Peyer's patch (tissue), 4 donors: ENCODE measurements at regions not wholly inside any gene's neighbourhood (a gene's known extent, or its start where the extent isn't known, plus 50 kb on each side); places are given as distances from the start of the nearest gene placed in this dataset.
"Not testable (repeated sequence)": the region's sequence is repeated elsewhere in the genome, so short reads cannot be mapped to it uniquely, and the experiment has no call there.

Experiments
- DNase-seq, 3 donors: peaks; one replicate each; pipeline ENCODE4 v3.0.0-alpha.2; 2017 to 2019
- H3K27ac ChIP-seq, 4 donors: fragments of 200-600 bp; sonication (generic); one replicate each; pipeline ENCODE4 v1.5.1; 2016 to 2019
- H3K27me3 ChIP-seq, 2 donors: fragments of 200-600 bp; sonication (generic); one replicate each; pipeline ENCODE4 v1.5.1; 2019
- H3K36me3 ChIP-seq, 3 donors: fragments of 200-600 bp; sonication (generic); one replicate each; pipeline ENCODE4 v1.5.1; 2016 to 2019
- H3K4me1 ChIP-seq, 4 donors: fragments of 200-600 bp; sonication (generic); one replicate each; pipeline ENCODE4 v1.5.1; 2016 to 2019
- H3K4me3 ChIP-seq, 4 donors: fragments of 200-600 bp; sonication (generic); 1 replicate in 3 of 4; 2 replicates in 1 of 4; pipeline ENCODE4 v1.5.1; 2016 to 2019; ENCODE audit warnings: mild to moderate bottlenecking in 1 of 4
- H3K9me3 ChIP-seq, 4 donors: fragments of 200-600 bp; sonication (generic); one replicate each; pipeline ENCODE4 v1.5.1; 2016 to 2019; ENCODE audit warnings: mild to moderate bottlenecking in 1 of 4
- CTCF ChIP-seq, 6 experiments: fragments of 450-650 bp in 4 of 6; fragments of 200-600 bp in 2 of 6; sonication (generic) in 1 of 6; IDR thresholded peaks; one replicate each; pipeline ENCODE4 v1.5.1; 2017 to 2019; ENCODE audit warnings: antibody characterized with exemption in 6 of 6, mild to moderate bottlenecking in 3 of 6, moderate library complexity in 1 of 6
- POLR2A ChIP-seq, 2 donors: fragments of 450-650 bp; IDR thresholded peaks; one replicate each; pipeline ENCODE4 v1.5.1; 2017; ENCODE audit warnings: antibody characterized with exemption in 2 of 2, mild to moderate bottlenecking in 2 of 2, moderate library complexity in 2 of 2

- no peaks in the 10 kb centered on the region for H3K27me3 ChIP-seq
- no peaks in the 10 kb centered on the region for H3K4me1 ChIP-seq
- no peak overlapping the region for H3K27ac ChIP-seq
- no peak for DNase-seq
- H3K36me3 ChIP-seq: no peaks in the 10 kb centered on the region
- H3K4me3 ChIP-seq: no peak overlapping the region
- no peaks in the 10 kb centered on the region for H3K9me3 ChIP-seq
- TF ChIP-seq CTCF (IDR thresholded peaks at IDR 0.05): no peak
- TF ChIP-seq POLR2A (IDR thresholded peaks at IDR 0.05): no peak
These were observed 158.1 kb upstream of the RFLNA start for GRCh38 chr12:124136796-124137195.

- Histone ChIP-seq H3K9me3 (no peaks in the 10 kb centered on the region), H3K4me1 (no peaks in the 10 kb centered on the region), H3K27ac (no peak overlapping the region), H3K36me3 (no peaks in the 10 kb centered on the region), H3K27me3 (no peaks in the 10 kb centered on the region), H3K4me3 (no peak overlapping the region)
- no peak for DNase-seq
- no peak for TF ChIP-seq POLR2A (IDR thresholded peaks at IDR 0.05)
- TF ChIP-seq CTCF (IDR thresholded peaks at IDR 0.05): no peak
These were observed 153.9 kb upstream of the RFLNA start for GRCh38 chr12:124140944-124141486.

GRCh38 chr12:124141611-124142010 is 153.3 kb upstream of the RFLNA start:
- H3K4me3 ChIP-seq, H3K27ac ChIP-seq, H3K9me3 ChIP-seq, H3K4me1 ChIP-seq, DNase-seq, H3K27me3 ChIP-seq, H3K36me3 ChIP-seq: not testable (repeated sequence)

- H3K4me1 ChIP-seq: no peaks in the 10 kb centered on the region
- no peaks in the 10 kb centered on the region for H3K9me3 ChIP-seq
- H3K36me3 ChIP-seq: no peaks in the 10 kb centered on the region
- no peaks in the 10 kb centered on the region for H3K27me3 ChIP-seq
- DNase-seq: no peak
- no peak overlapping the region for H3K4me3 ChIP-seq
- H3K27ac ChIP-seq: no peak overlapping the region
- TF ChIP-seq CTCF (IDR thresholded peaks at IDR 0.05) (no peak), POLR2A (IDR thresholded peaks at IDR 0.05) (no peak)
These were observed 152.4 kb upstream of the RFLNA start for GRCh38 chr12:124142395-124143035.

GRCh38 chr12:124143726-124144125 is 151.2 kb upstream of the RFLNA start:
- TF ChIP-seq CTCF (IDR thresholded peaks at IDR 0.05) (no peak), POLR2A (IDR thresholded peaks at IDR 0.05) (no peak)
- Histone ChIP-seq H3K9me3 (no peaks in the 10 kb centered on the region), H3K27ac (no peak overlapping the region), H3K4me1 (no peaks in the 10 kb centered on the region), H3K36me3 (no peaks in the 10 kb centered on the region), H3K4me3 (no peak overlapping the region), H3K27me3 (no peaks in the 10 kb centered on the region)
- no peak for DNase-seq

- H3K9me3 ChIP-seq: no peaks in the 10 kb centered on the region
- TF ChIP-seq CTCF (IDR thresholded peaks at IDR 0.05): no peak
- no peak for TF ChIP-seq POLR2A (IDR thresholded peaks at IDR 0.05)
- no peaks in the 10 kb centered on the region for H3K27me3 ChIP-seq
- H3K4me3 ChIP-seq: no peak overlapping the region
- H3K27ac ChIP-seq: no peak overlapping the region
- DNase-seq: no peak
- H3K36me3 ChIP-seq: no peaks in the 10 kb centered on the region
- H3K4me1 ChIP-seq: no peaks in the 10 kb centered on the region
These were observed 150.2 kb upstream of the RFLNA start for GRCh38 chr12:124144531-124145194.
